Vagina (tissue), 2 donors: ENCODE measurements at regions not wholly inside any gene's neighbourhood (a gene's known extent, or its start where the extent isn't known, plus 50 kb on each side); places are given as distances from the start of the nearest gene placed in this dataset.

Experiments used
- CTCF ChIP-seq, 3 experiments: fragments of 450-650 bp in 2 of 3; fragments of 200-600 bp in 1 of 3; sonication (generic) in 1 of 3; IDR thresholded peaks; one replicate each; pipeline ENCODE4 v1.5.1; 2017 to 2019; ENCODE audit warnings: antibody characterized with exemption in 3 of 3, mild to moderate bottlenecking in 2 of 3, moderate library complexity in 2 of 3
- POLR2A ChIP-seq, 2 donors: fragments of 450-650 bp; IDR thresholded peaks; one replicate each; pipeline ENCODE4 v1.6.1; 2017; ENCODE audit warnings: antibody characterized with exemption in 2 of 2, mild to moderate bottlenecking in 2 of 2, moderate library complexity in 2 of 2
- POLR2AphosphoS5 ChIP-seq, 2 donors: sonication (generic); formaldehyde crosslinking; IDR thresholded peaks; one replicate each; pipeline ENCODE4 v1.9.0; 2017; ENCODE audit warnings: antibody characterized with exemption in 2 of 2, mild to moderate bottlenecking in 2 of 2, low read depth in 1 of 2; ENCODE audit not compliant: insufficient read depth in 1 of 2

GRCh38 chr2:234324116-234324515 lies 172.8 kb downstream of the ARL4C start:
- TF ChIP-seq CTCF (IDR thresholded peaks at IDR 0.05), result no peak
- no peak for TF ChIP-seq POLR2AphosphoS5 (IDR thresholded peaks at IDR 0.05; ENCODE audit: insufficient read depth in 1 of 2, low read depth in 1 of 2)
- no peak for TF ChIP-seq POLR2A (IDR thresholded peaks at IDR 0.05)
